ENCODE measurements at regions not wholly inside any gene's neighbourhood (a gene's known extent, or its start where the extent isn't known, plus 50 kb on each side); places are given as distances from the start of the nearest gene placed in this dataset.
A peak's percentile ranks its signal among the peaks of the same experiment; 100 is the strongest.

- no peak overlapping the region for H3K4ac ChIP-seq (replicated peaks; ENCODE audit: insufficient read length, low read depth, low read length)
- POLR2A ChIA-PET (ENCODE audit: partially characterized antibody): no interaction called here
- CTCF ChIA-PET (ENCODE audit: partially characterized antibody): no interaction called here
- H2AFZ ChIP-seq (ENCODE audit: low read length): no peak overlapping the region
- no peak overlapping the region for H3K18ac ChIP-seq (ENCODE audit: extremely low read depth, low read length)
- H3K56ac ChIP-seq (replicated peaks; ENCODE audit: insufficient read length, low read depth, low read length): no peak overlapping the region
- TF ChIP-seq EP300 (IDR thresholded peaks at IDR 0.05; ENCODE audit: borderline replicate concordance in 1 of 2, low read depth in 2 of 2, low read length in 2 of 2) (no peak), GTF2F1 (IDR thresholded peaks at IDR 0.05; ENCODE audit: borderline replicate concordance, low read depth, low read length) (no peak), MAX (IDR thresholded peaks at IDR 0.05) (no peak), HDAC2 (IDR thresholded peaks at IDR 0.05; ENCODE audit: borderline replicate concordance in 1 of 2, low read depth in 2 of 2, low read length in 2 of 2) (no peak), CREB1 (IDR thresholded peaks at IDR 0.05) (no peak), KDM4A (IDR thresholded peaks at IDR 0.05; ENCODE audit: low read depth, low read length, severe bottlenecking) (no peak), RNF2 (IDR thresholded peaks at IDR 0.05; ENCODE audit: borderline replicate concordance, low read depth, low read length, missing control alignments, poor library complexity, severe bottlenecking) (no peak), SIN3A (conservative IDR thresholded peaks at IDR 0.05 in 1 of 2, IDR thresholded peaks at IDR 0.05 in 1 of 2; ENCODE audit: low read depth in 1 of 2, low read length in 2 of 2) (no peak), BRCA1 (IDR thresholded peaks at IDR 0.05; ENCODE audit: low read depth, low read length) (no peak), CBX8 (IDR thresholded peaks at IDR 0.05; ENCODE audit: borderline replicate concordance, low read depth, low read length) (no peak), SIRT6 (IDR thresholded peaks at IDR 0.05; ENCODE audit: low read length) (no peak), POLR2AphosphoS5 (IDR thresholded peaks at IDR 0.05; ENCODE audit: low read depth, low read length) (no peak)
- no peak overlapping the region for H2BK5ac ChIP-seq (ENCODE audit: low read depth, low read length)
- no peak overlapping the region for H3K4me2 ChIP-seq (ENCODE audit: insufficient read depth in 1 of 2, low read depth in 2 of 2, low read length in 2 of 2)
- no peak overlapping the region for H4K91ac ChIP-seq (replicated peaks; ENCODE audit: insufficient read length, low read length)
- no peak overlapping the region for H3K23ac ChIP-seq (ENCODE audit: insufficient read length)
- H3K79me1 ChIP-seq (ENCODE audit: low read depth, low read length): no peaks in the 10 kb centered on the region
- H2BK20ac ChIP-seq (ENCODE audit: low read length): 0 out of 2 replicates have a peak overlapping the region, but pooled peaks have one; percentile 1
- H2BK15ac ChIP-seq (ENCODE audit: low read length): no peak overlapping the region; the same call in 1 of the 2 replicates
- H3K27me3 ChIP-seq (replicated peaks in 1 of 4; ENCODE audit: control insufficient read depth in 3 of 4, extremely low read depth in 1 of 4, insufficient read depth in 3 of 4, low read length in 3 of 4): no peaks in the 10 kb centered on the region; a peak in 1 of 7 replicates
- WGBS, 2 experiments (ENCODE audit: extremely low coverage in 1 of 2, insufficient coverage in 1 of 2, insufficient read length in 1 of 2, insufficient replicate concordance in 2 of 2, low coverage in 1 of 2, low lambda C conversion rate in 2 of 2, missing lambda C conversion rate in 1 of 2): 43% methylated on average over 2 of the region's 2 CpGs; no CpG with 5 or more reads in 1 of the 2 experiments
- no peak overlapping the region for H3K14ac ChIP-seq (ENCODE audit: insufficient read length)
- H3K27ac ChIP-seq (ENCODE audit: low read depth, low read length): no peak overlapping the region
- no peaks in the 10 kb centered on the region; the same call in 1 of the 2 replicates for H3K23me2 ChIP-seq (ENCODE audit: low read depth, low read length)
- H4K20me1 ChIP-seq (replicated peaks in 1 of 2; ENCODE audit: control insufficient read depth in 1 of 2, insufficient read depth in 2 of 2, low read length in 2 of 2): no peaks in the 10 kb centered on the region
- H3K4me1 ChIP-seq (replicated peaks in 1 of 4; ENCODE audit: control insufficient read depth in 3 of 4, insufficient read depth in 4 of 4, low read length in 3 of 4): peaks cover 2 to 10% (median 8%) of the 10 kb centered on the region in 4 experiments; a peak in 5 of 7 replicates
- H4K5ac ChIP-seq (ENCODE audit: insufficient read length, low read depth, low read length): no peak overlapping the region
- H3K4me3 ChIP-seq (ENCODE audit: extremely low read depth in 1 of 4, insufficient read depth in 2 of 4, low read depth in 3 of 4, low read length in 4 of 4): no peak overlapping the region
- no peak overlapping the region for H3K9ac ChIP-seq (replicated peaks in 1 of 4; ENCODE audit: extremely low read depth in 1 of 4, low read depth in 3 of 4, low read length in 3 of 4)
- no peak overlapping the region for H2BK12ac ChIP-seq (ENCODE audit: low read depth, low read length)
- peak overlapping the region; percentile 70; the same call in 1 of the 2 replicates for H2AK5ac ChIP-seq (ENCODE audit: low read depth, low read length)
- FAIRE-seq (no peak), DNase-seq (ENCODE audit: low read depth in 1 of 2, low spot score in 2 of 2) (no peak)
- no peaks in the 10 kb centered on the region for H3K36me3 ChIP-seq (ENCODE audit: control insufficient read depth in 2 of 4, insufficient read depth in 4 of 4, low read length in 3 of 4)
- H4K8ac ChIP-seq (ENCODE audit: extremely low read depth, insufficient read depth, low read length): no peak overlapping the region
- no peak overlapping the region for H2BK120ac ChIP-seq (replicated peaks; ENCODE audit: low read depth, low read length)
- no peaks in the 10 kb centered on the region for H3K9me3 ChIP-seq (ENCODE audit: insufficient read depth in 2 of 2, low read depth in 1 of 2, low read length in 1 of 2)
- H3K79me2 ChIP-seq (ENCODE audit: control insufficient read depth in 1 of 2, insufficient read depth in 2 of 2, low read length in 2 of 2): no peaks in the 10 kb centered on the region
Measured at GRCh38 chr18:8974696-8975095, 127.8 kb upstream of the NDUFV2 start.

Measured in H1 (cell line).